ENCODE measurements at regions not wholly inside any gene's neighbourhood (a gene's known extent, or its start where the extent isn't known, plus 50 kb on each side); places are given as distances from the start of the nearest gene placed in this dataset.
"Not testable (repeated sequence)": the region's sequence is repeated elsewhere in the genome, so short reads cannot be mapped to it uniquely, and the experiment has no call there.

GRCh38 chr6:63010962-63011361 lies 200.3 kb upstream of the FKBP1C start:
- BruUV-seq (replicated peaks); H4K91ac ChIP-seq (ENCODE audit: insufficient read depth, low read depth, low read length); ATAC-seq (ENCODE audit: low read depth): not testable (repeated sequence)

More at GRCh38 chr6:63010962-63011361, 200.3 kb upstream of the FKBP1C start:
- H2AK9ac ChIP-seq (replicated peaks; ENCODE audit: low read depth, low read length, poor library complexity); H4K20me1 ChIP-seq (ENCODE audit: insufficient read depth, low read length); H3K27me3 ChIP-seq (ENCODE audit: control insufficient read depth, insufficient read depth, low read length); intact Hi-C loops (cut with micrococcal nuclease); CTCF ChIA-PET; H3K4me2 ChIP-seq (ENCODE audit: low read depth, low read length); H2BK5ac ChIP-seq (ENCODE audit: low read depth, low read length, poor library complexity, severe bottlenecking); H3K4me1 ChIP-seq (ENCODE audit: control insufficient read depth, insufficient read depth, low read length); POLR2A ChIA-PET (ENCODE audit: unreplicated experiment); H3K36me3 ChIP-seq (ENCODE audit: control insufficient read depth, insufficient read depth, low read length); dilution Hi-C loops (cut with HindIII; ENCODE audit: low sequenced_read_pairs, unreplicated experiment); H4K5ac ChIP-seq (ENCODE audit: low read depth, low read length); in situ Hi-C loops (cut with MboI; ENCODE audit: low sequenced_read_pairs); H3K9me1 ChIP-seq (ENCODE audit: insufficient read depth, low read length); H3K4me3 ChIP-seq (ENCODE audit: insufficient read depth, low read depth, low read length); H3K9me3 ChIP-seq (ENCODE audit: control insufficient read depth, insufficient read depth, low read length); H3K14ac ChIP-seq (replicated peaks; ENCODE audit: low read depth, low read length); H3K56ac ChIP-seq (ENCODE audit: extremely low read depth, insufficient read depth, low read length); H4K8ac ChIP-seq (ENCODE audit: low read depth in 2 of 2, low read length in 2 of 2); DNase-seq; H3K79me1 ChIP-seq (ENCODE audit: low read depth in 1 of 2, low read length in 2 of 2); H2AK5ac ChIP-seq (ENCODE audit: low read depth, low read length); H2BK20ac ChIP-seq (ENCODE audit: low read depth, low read length); H3K23ac ChIP-seq (ENCODE audit: low read depth, low read length); H2BK15ac ChIP-seq (ENCODE audit: low read depth, low read length); H2BK120ac ChIP-seq (ENCODE audit: low read depth, low read length); H3K9ac ChIP-seq (ENCODE audit: low read depth, low read length); H3K18ac ChIP-seq (ENCODE audit: low read depth, low read length); H2AFZ ChIP-seq (replicated peaks; ENCODE audit: low read length, poor library complexity); H3K27ac ChIP-seq (ENCODE audit: insufficient read depth, low read length); H3K4ac ChIP-seq (ENCODE audit: low read depth, low read length): not testable (repeated sequence)
- WGBS, 2 experiments (ENCODE audit: extremely low coverage in 2 of 2, insufficient read length in 1 of 2), result no CpG with 5 or more reads among the region's 3 CpGs

All from IMR-90 (cell line).